Skeletal muscle tissue (tissue), 3 donors: ENCODE measurements at regions not wholly inside any gene's neighbourhood (a gene's known extent, or its start where the extent isn't known, plus 50 kb on each side); places are given as distances from the start of the nearest gene placed in this dataset.

ENCODE experiments used
- H3K27ac ChIP-seq: one replicate; pipeline ENCODE4 v1.7.0; 2013; ENCODE audit warnings: mild to moderate bottlenecking, low read depth, low read length, inconsistent platforms
- H3K27me3 ChIP-seq, 3 donors: one replicate each; pipeline ENCODE4 v1.7.0; 2013; ENCODE audit warnings: low read length in 3 of 3; ENCODE audit not compliant: control insufficient read depth in 3 of 3, insufficient read depth in 3 of 3
- H3K36me3 ChIP-seq, 3 donors: one replicate each; pipeline ENCODE4 v1.7.0; 2013; ENCODE audit warnings: low read length in 3 of 3; ENCODE audit not compliant: control insufficient read depth in 3 of 3, insufficient read depth in 3 of 3
- H3K4me1 ChIP-seq, 3 donors: one replicate each; pipeline ENCODE4 v1.7.0; 2013; ENCODE audit warnings: low read length in 3 of 3, mild to moderate bottlenecking in 3 of 3; ENCODE audit not compliant: control insufficient read depth in 3 of 3, insufficient read depth in 3 of 3
- H3K4me3 ChIP-seq, 3 donors: one replicate each; pipeline ENCODE4 v1.7.0; 2013; ENCODE audit warnings: low read length in 3 of 3
- H3K9ac ChIP-seq, 3 donors: one replicate each; pipeline ENCODE4 v1.7.0; 2013; ENCODE audit warnings: low read length in 3 of 3, mild to moderate bottlenecking in 3 of 3, moderate library complexity in 2 of 3, low read depth in 1 of 3
- H3K9me3 ChIP-seq, 3 donors: one replicate each; pipeline ENCODE4 v1.7.0; 2013; ENCODE audit warnings: low read length in 3 of 3; ENCODE audit not compliant: control insufficient read depth in 3 of 3
- donor health status: Osteomylitis.

DNA sequence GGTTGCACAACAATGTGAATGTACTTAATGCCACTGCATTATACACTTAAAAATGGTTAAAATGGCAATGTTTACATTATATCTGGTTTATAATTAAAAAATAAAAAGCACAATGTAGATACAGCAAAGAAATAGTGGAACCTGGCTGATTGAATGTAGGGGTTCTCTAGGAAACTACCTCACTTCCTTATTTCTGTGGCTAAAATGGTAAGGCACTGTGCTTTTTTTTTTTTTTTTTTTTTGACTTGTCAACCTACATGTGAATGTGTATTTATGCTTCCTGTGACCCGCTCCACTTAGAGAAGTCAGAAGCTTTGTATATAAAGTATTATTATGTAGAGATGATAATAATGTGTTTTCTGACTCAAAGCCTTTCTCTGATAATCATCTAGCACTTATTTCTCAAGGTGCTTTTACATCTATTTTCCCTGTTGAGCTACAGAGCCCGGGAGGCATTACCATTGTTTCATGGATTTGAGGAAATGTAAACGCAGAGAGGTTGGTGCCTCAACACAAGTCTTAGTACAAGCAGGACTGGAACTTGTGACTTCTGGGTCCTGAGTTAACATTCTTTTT is 55.0 kb downstream of the SOX4 start:
- H3K27ac ChIP-seq, result no peak overlapping the region
- no peaks in the 10 kb centered on the region for H3K4me1 ChIP-seq
- no peak overlapping the region for H3K9ac ChIP-seq
- H3K9me3 ChIP-seq, result no peaks in the 10 kb centered on the region
- no peak overlapping the region for H3K4me3 ChIP-seq
- no peaks in the 10 kb centered on the region for H3K36me3 ChIP-seq
- H3K27me3 ChIP-seq, result no peaks in the 10 kb centered on the region

DNA sequence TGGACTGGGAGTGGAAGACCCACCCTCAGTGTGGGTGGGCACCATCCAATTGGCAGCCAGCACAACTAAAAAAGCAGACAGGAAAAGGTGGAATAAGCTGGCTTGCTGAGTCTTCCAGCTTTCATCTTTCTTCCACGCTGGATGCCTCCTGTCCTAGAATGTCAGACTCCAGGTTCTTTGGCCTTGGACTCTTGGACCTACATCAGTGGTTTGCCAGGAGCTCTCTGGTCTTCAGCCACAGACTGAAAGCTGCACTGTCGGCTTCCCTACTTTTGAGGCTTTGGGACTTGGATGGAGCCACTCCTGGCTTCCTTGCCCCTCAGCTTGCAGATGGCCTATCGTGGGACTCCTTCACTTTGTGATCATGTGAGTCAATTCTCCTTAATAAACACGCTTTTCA is 59.8 kb downstream of the SOX4 start:
- H3K9me3 ChIP-seq, result no peaks in the 10 kb centered on the region
- no peak overlapping the region for H3K4me3 ChIP-seq
- H3K27ac ChIP-seq, result no peak overlapping the region
- no peaks in the 10 kb centered on the region for H3K36me3 ChIP-seq
- H3K9ac ChIP-seq, result no peak overlapping the region
- no peaks in the 10 kb centered on the region for H3K27me3 ChIP-seq
- H3K4me1 ChIP-seq, result no peaks in the 10 kb centered on the region

- Histone ChIP-seq H3K4me1 (no peaks in the 10 kb centered on the region), H3K27ac (no peak overlapping the region), H3K27me3 (no peaks in the 10 kb centered on the region), H3K4me3 (no peak overlapping the region), H3K9ac (no peak overlapping the region), H3K36me3 (no peaks in the 10 kb centered on the region), H3K9me3 (no peaks in the 10 kb centered on the region)
Measured at GRCh38 chr6:21653905-21654304, 60.4 kb downstream of the SOX4 start.

- H3K36me3 ChIP-seq, result no peaks in the 10 kb centered on the region
- H3K4me1 ChIP-seq, result no peaks in the 10 kb centered on the region
- no peaks in the 10 kb centered on the region for H3K27me3 ChIP-seq
- no peak overlapping the region for H3K9ac ChIP-seq
- no peak overlapping the region for H3K27ac ChIP-seq
- H3K9me3 ChIP-seq, result no peaks in the 10 kb centered on the region
- no peak overlapping the region for H3K4me3 ChIP-seq
Measured at GRCh38 chr6:21654361-21654760, 60.8 kb downstream of the SOX4 start.

- H3K36me3 ChIP-seq, result no peaks in the 10 kb centered on the region
- H3K27ac ChIP-seq, result no peak overlapping the region
- H3K9me3 ChIP-seq, result no peaks in the 10 kb centered on the region
- peaks cover 38 to 45% (median 39%) of the 10 kb centered on the region in 3 donors for H3K27me3 ChIP-seq
- H3K4me1 ChIP-seq, result peaks cover 13 to 19% (median 14%) of the 10 kb centered on the region in 3 donors
- H3K9ac ChIP-seq, result peak overlapping the region in 2 of 3 donors; percentile 45 to 50
- peak overlapping the region; percentile 60 to 73 (median 63) for H3K4me3 ChIP-seq
Measured at GRCh38 chr6:21663966-21664313, 70.4 kb downstream of the SOX4 start.

DNA sequence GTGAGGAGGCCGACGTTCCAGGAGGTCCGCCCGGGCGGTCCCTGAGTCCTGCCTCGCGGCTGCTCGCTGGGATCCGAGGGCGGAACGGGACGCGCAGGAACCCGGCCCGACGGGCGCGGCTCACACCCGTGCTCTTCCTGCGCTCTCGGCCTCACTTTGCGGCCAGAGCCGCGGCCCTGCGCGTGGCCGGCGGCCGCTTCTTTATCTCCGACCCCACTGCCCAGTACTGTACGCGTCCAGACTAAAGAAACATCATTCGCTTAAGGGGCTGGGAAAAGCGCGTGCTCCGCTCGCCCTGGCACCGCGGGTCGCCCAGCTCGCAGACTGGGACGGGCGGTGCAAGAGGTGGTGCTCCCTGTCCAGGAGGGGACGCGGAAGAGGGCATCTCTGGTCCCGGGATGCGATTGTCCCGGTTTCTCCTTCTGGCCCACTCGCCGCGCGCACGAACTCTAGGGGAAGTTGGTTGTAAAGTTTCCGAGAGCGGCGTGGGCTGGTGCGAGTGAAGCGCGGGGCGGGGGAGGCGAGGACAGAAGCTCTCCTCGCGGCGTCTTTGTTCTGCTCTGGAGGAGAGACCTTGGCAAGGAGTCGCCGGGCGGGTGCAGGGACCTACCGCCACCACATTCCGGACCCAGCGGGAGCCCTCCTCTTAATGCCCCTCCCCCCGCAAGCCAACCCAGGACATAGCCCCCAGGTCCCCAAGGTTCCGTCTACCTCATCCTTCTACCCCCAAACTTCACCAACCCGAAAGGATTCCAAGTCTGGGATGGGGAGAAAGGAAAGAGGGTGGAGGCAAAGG is 71.0 kb downstream of the SOX4 start:
- H3K36me3 ChIP-seq, result no peaks in the 10 kb centered on the region
- H3K4me1 ChIP-seq, result peaks cover 13 to 19% (median 14%) of the 10 kb centered on the region in 3 donors
- no peaks in the 10 kb centered on the region for H3K9me3 ChIP-seq
- H3K27ac ChIP-seq, result no peak overlapping the region
- H3K27me3 ChIP-seq, result peaks cover 38 to 45% (median 39%) of the 10 kb centered on the region in 3 donors
- peak overlapping the region in 2 of 3 donors; percentile 45 to 50 for H3K9ac ChIP-seq
- peak overlapping the region; percentile 60 to 73 (median 63) for H3K4me3 ChIP-seq

GRCh38 chr6:21665110-21665391 is 71.5 kb downstream of the SOX4 start:
- no peaks in the 10 kb centered on the region for H3K9me3 ChIP-seq
- no peak overlapping the region for H3K9ac ChIP-seq
- H3K27me3 ChIP-seq, result peaks cover 38 to 45% (median 39%) of the 10 kb centered on the region in 3 donors
- no peaks in the 10 kb centered on the region for H3K36me3 ChIP-seq
- no peak overlapping the region for H3K27ac ChIP-seq
- H3K4me3 ChIP-seq, result peak overlapping the region; percentile 60 to 73 (median 63)
- peaks cover 13 to 19% (median 14%) of the 10 kb centered on the region in 3 donors for H3K4me1 ChIP-seq

DNA sequence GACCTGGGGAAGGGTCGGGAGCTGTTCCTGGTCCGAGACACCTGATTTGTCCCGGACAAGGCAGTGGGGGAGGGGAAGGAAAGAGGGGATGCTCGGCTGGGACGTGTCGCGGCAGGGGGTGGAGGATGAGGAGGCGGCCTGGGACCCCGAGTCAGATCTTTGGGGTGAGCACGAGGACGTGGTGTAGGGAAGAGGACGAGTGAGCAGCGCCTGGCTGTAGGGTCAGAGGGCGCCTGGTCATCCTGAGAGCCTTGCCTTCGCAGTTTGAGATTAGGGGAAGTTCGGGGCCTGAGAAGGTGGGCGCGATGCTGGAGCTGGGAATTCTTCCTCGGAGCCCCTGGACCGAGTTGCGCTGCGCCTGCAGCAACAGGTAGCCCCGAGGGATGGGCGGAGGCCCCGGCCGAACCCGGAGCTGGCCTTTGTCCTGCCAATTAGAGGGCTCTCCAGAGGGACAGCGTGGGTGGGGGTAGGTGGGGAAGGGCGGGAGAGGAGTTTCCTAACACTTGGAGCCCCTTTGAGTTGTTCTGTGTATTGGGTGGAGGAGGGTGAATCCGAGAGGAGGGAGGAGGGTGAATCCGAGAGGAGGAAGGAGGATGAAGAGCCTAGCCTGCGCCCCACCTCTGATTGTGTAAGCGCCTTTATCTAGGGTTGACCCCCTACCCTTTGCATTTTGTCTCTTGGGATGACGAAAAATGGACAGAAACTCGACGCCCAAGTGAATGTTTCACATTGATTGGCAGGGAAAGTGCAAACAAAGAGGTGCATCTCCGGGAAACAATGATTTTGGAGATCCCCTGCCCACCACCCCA is 72.0 kb downstream of the SOX4 start:
- no peak overlapping the region for H3K9ac ChIP-seq
- H3K27ac ChIP-seq, result no peak overlapping the region
- peak overlapping the region; percentile 60 to 73 (median 63) for H3K4me3 ChIP-seq
- no peaks in the 10 kb centered on the region for H3K36me3 ChIP-seq
- H3K4me1 ChIP-seq, result peaks cover 13 to 19% (median 14%) of the 10 kb centered on the region in 3 donors
- H3K27me3 ChIP-seq, result peaks cover 38 to 45% (median 39%) of the 10 kb centered on the region in 3 donors
- H3K9me3 ChIP-seq, result no peaks in the 10 kb centered on the region

GRCh38 chr6:21666201-21666691 is 72.7 kb downstream of the SOX4 start:
- Histone ChIP-seq H3K27me3 (peaks cover 38 to 45% (median 39%) of the 10 kb centered on the region in 3 donors), H3K9me3 (no peaks in the 10 kb centered on the region), H3K27ac (no peak overlapping the region), H3K36me3 (no peaks in the 10 kb centered on the region), H3K4me3 (peak overlapping the region; percentile 40 to 66 (median 58)), H3K4me1 (peaks cover 13 to 19% (median 14%) of the 10 kb centered on the region in 3 donors), H3K9ac (no peak overlapping the region)
